ENCODE measurements at regions not wholly inside any gene's neighbourhood (a gene's known extent, or its start where the extent isn't known, plus 50 kb on each side); places are given as distances from the start of the nearest gene placed in this dataset.
A peak's percentile ranks its signal among the peaks of the same experiment; 100 is the strongest.

DNA sequence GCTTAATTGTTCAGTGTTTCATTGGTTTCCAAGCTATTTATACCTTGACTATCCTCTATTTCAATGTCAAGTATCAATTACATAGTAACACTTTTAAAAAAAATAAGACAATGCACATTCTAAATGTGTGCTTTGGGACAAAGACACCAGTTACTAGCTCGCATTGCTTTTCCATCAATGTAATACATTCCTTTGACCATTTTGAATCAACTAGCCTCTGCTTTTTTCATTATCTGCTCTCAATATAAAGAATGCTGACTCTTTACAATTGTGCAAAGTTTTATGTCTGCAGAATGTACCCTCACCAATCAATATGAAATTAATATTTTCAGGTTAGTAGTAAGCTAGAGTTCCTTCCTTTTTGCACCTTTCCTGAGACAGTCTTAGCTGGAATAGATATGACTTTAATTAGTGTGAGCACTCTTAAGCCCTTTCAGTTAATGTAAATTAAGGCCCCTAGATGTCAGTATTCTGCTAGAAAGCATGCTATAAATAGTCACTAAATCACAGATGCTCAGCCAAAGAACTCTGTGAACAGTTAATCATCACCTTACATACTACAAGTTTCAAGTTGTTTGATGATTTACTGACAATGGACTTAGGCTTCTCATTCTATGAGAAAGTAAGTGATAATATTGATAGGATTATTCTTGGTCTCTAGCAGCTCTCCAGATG lies 413.6 kb downstream of the PTH2R start:
- Histone ChIP-seq H3K79me2 (ENCODE audit: low read depth) (no peaks in the 10 kb centered on the region), H3K27ac (no peak overlapping the region), H3F3A (ENCODE audit: insufficient read depth, low read depth) (no peaks in the 10 kb centered on the region), H2AFZ (no peak overlapping the region), H3K4me2 (no peak overlapping the region), H3K4me1 (replicated peaks; ENCODE audit: insufficient read depth) (no peaks in the 10 kb centered on the region), H3K9me2 (ENCODE audit: insufficient read depth) (no peaks in the 10 kb centered on the region), H4K20me1 (ENCODE audit: insufficient read depth) (no peaks in the 10 kb centered on the region), H3K36me3 (ENCODE audit: low read depth) (no peaks in the 10 kb centered on the region), H3K4me3 (no peak overlapping the region), H3K9me3 (ENCODE audit: insufficient read depth, low read depth) (no peaks in the 10 kb centered on the region), H3K27me3 (ENCODE audit: insufficient read depth, low read depth) (no peaks in the 10 kb centered on the region)
- POLR2A ChIA-PET (ENCODE audit: unreplicated experiment), result no interaction called here
- no TSS peak for BruUV-seq (replicated peaks)
- TF ChIP-seq, protein P1, sequence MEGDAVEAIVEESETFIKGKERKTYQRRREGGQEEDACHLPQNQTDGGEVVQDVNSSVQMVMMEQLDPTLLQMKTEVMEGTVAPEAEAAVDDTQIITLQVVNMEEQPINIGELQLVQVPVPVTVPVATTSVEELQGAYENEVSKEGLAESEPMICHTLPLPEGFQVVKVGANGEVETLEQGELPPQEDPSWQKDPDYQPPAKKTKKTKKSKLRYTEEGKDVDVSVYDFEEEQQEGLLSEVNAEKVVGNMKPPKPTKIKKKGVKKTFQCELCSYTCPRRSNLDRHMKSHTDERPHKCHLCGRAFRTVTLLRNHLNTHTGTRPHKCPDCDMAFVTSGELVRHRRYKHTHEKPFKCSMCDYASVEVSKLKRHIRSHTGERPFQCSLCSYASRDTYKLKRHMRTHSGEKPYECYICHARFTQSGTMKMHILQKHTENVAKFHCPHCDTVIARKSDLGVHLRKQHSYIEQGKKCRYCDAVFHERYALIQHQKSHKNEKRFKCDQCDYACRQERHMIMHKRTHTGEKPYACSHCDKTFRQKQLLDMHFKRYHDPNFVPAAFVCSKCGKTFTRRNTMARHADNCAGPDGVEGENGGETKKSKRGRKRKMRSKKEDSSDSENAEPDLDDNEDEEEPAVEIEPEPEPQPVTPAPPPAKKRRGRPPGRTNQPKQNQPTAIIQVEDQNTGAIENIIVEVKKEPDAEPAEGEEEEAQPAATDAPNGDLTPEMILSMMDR (conservative IDR thresholded peaks at IDR 0.05), result peak; percentile 45; the same call in 1 of the 2 replicates
- no peak for TF ChIP-seq EZH2 (IDR thresholded peaks at IDR 0.05; ENCODE audit: low read depth)
- intact Hi-C loops (cut with micrococcal nuclease; ENCODE audit: unreplicated experiment), result loop anchor here (1.0 to 5.0 kb wide), 2 partner anchors 388 to 497 kb away; no protein-coding TSS in a partner anchor
- no peak for DNase-seq
- CTCF ChIA-PET, result no interaction called here

DNA sequence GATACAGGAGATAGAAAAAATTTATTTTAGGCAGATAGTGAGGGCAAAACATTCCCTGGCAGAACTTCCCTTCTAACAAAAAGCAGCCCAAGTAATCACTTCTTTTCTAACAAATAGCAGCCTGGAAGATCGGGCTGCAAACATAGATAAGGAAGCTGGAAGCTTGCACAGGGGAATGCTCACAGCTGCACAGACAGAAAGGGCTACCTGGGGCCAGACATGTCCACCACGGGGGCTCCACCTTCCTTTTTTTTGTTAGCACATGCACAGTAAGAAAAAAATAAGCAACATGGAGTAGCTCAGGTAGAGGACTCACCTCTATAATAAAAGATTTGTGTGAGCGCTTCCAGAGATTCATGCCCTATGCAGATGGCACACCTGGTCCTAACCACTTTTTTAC lies 420.5 kb downstream of the PTH2R start:
- Histone ChIP-seq H3K9me2 (ENCODE audit: insufficient read depth) (no peaks in the 10 kb centered on the region), H3K9me3 (ENCODE audit: insufficient read depth, low read depth) (no peaks in the 10 kb centered on the region), H3K4me2 (no peak overlapping the region), H3F3A (ENCODE audit: insufficient read depth, low read depth) (no peaks in the 10 kb centered on the region), H3K79me2 (ENCODE audit: low read depth) (no peaks in the 10 kb centered on the region), H2AFZ (no peak overlapping the region), H3K4me1 (replicated peaks; ENCODE audit: insufficient read depth) (no peaks in the 10 kb centered on the region), H3K4me3 (no peak overlapping the region), H3K27me3 (ENCODE audit: insufficient read depth, low read depth) (no peaks in the 10 kb centered on the region), H3K36me3 (ENCODE audit: low read depth) (no peaks in the 10 kb centered on the region), H3K27ac (no peak overlapping the region), H4K20me1 (ENCODE audit: insufficient read depth) (no peaks in the 10 kb centered on the region)
- intact Hi-C loops (cut with micrococcal nuclease; ENCODE audit: unreplicated experiment), result no loop called here
- POLR2A ChIA-PET (ENCODE audit: unreplicated experiment), result no interaction called here
- TF ChIP-seq, protein P1 (conservative IDR thresholded peaks at IDR 0.05), result no peak
- no peak for TF ChIP-seq EZH2 (IDR thresholded peaks at IDR 0.05; ENCODE audit: low read depth)
- BruUV-seq (replicated peaks), result no TSS peak
- CTCF ChIA-PET, result no interaction called here
- no peak for DNase-seq

DNA sequence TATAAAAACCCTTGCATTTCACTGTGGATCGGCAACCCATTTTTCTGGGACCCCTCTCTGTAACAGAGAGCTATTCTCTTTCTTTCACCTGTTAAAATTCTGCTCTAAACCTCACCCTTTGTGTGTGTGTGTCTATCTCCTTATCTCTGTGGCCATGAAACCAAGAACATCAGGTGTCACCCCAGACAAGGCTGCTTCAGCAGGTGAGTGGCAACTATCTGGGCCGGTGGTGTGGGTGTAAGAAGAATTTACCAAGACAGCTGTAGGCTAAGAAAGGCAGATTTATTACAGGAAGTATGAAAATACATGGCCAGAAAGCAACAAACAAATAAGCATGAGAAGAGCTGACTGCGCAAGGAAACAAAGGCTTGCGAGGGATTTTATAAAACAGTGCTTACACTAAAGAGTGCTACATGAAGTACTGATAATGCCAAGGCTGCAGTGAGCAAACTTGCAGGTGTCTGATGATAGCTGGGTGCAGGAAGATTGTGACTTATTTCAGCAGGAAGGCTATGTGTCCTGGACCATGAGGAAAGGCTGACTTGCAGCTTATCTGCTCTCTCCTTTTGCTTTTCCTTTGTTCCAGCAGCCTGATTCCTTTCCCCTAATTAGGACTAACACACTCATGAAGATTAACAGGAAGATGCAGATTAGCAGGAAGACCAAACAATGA lies 421.1 kb downstream of the PTH2R start:
- no peak for DNase-seq
- Histone ChIP-seq H3K4me1 (replicated peaks; ENCODE audit: insufficient read depth) (no peaks in the 10 kb centered on the region), H3K27me3 (ENCODE audit: insufficient read depth, low read depth) (no peaks in the 10 kb centered on the region), H3K9me2 (ENCODE audit: insufficient read depth) (no peaks in the 10 kb centered on the region), H3K79me2 (ENCODE audit: low read depth) (no peaks in the 10 kb centered on the region), H3K4me2 (no peak overlapping the region), H3K4me3 (no peak overlapping the region), H3K36me3 (ENCODE audit: low read depth) (no peaks in the 10 kb centered on the region), H3F3A (ENCODE audit: insufficient read depth, low read depth) (no peaks in the 10 kb centered on the region), H3K27ac (no peak overlapping the region), H2AFZ (no peak overlapping the region), H3K9me3 (ENCODE audit: insufficient read depth, low read depth) (no peaks in the 10 kb centered on the region), H4K20me1 (ENCODE audit: insufficient read depth) (no peaks in the 10 kb centered on the region)
- POLR2A ChIA-PET (ENCODE audit: unreplicated experiment), result no interaction called here
- TF ChIP-seq, protein P1 (conservative IDR thresholded peaks at IDR 0.05), result no peak
- TF ChIP-seq EZH2 (IDR thresholded peaks at IDR 0.05; ENCODE audit: low read depth), result no peak
- CTCF ChIA-PET, result interaction anchor here (0.7 kb wide), 1 partner anchor 425 kb away, joined by 3 read pairs; no protein-coding TSS in a partner anchor
- BruUV-seq (replicated peaks), result no TSS peak
- intact Hi-C loops (cut with micrococcal nuclease; ENCODE audit: unreplicated experiment), result no loop called here
